Hepatocyte (in vitro differentiated cells): ENCODE measurements at regions not wholly inside any gene's neighbourhood (a gene's known extent, or its start where the extent isn't known, plus 50 kb on each side); places are given as distances from the start of the nearest gene placed in this dataset.

Experiments used
- DNase-seq: peaks from one replicate; pipeline ENCODE4 v3.0.0-alpha.2; 2016; ENCODE audit warnings: low spot score
- H2AFZ ChIP-seq: fragments of 200-600 bp; sonication (generic); 2 replicates; pipeline ENCODE4 v1.6.0; 2016; ENCODE audit warnings: antibody characterized with exemption, mild to moderate bottlenecking
- H3K27ac ChIP-seq: fragments of 200-600 bp; sonication (generic); 2 replicates; pipeline ENCODE4 v1.5.1; 2016; ENCODE audit warnings: mild to moderate bottlenecking
- H3K27me3 ChIP-seq: fragments of 200-600 bp; sonication (generic); 2 replicates; pipeline ENCODE4 v1.6.1; 2016
- H3K36me3 ChIP-seq: fragments of 200-600 bp; sonication (generic); replicated peaks from 2 replicates; pipeline ENCODE4 v1.5.1; 2016; ENCODE audit warnings: low read depth; ENCODE audit not compliant: insufficient read depth
- H3K4me1 ChIP-seq: fragments of 200-600 bp; sonication (generic); 2 replicates; pipeline ENCODE4 v1.5.1; 2016; ENCODE audit warnings: mild to moderate bottlenecking, moderate library complexity; ENCODE audit not compliant: insufficient read depth
- H3K4me2 ChIP-seq: fragments of 200-600 bp; sonication (generic); 2 replicates; pipeline ENCODE4 v1.6.0; 2016
- H3K4me3 ChIP-seq: fragments of 200-600 bp; sonication (generic); 2 replicates; pipeline ENCODE4 v1.5.1; 2016; ENCODE audit warnings: mild to moderate bottlenecking
- H3K79me2 ChIP-seq: fragments of 200-600 bp; sonication (generic); 2 replicates; pipeline ENCODE4 v1.6.0; 2017; ENCODE audit warnings: mild to moderate bottlenecking
- H3K9me2 ChIP-seq: fragments of 200-600 bp; sonication (generic); replicated peaks from 2 replicates; pipeline ENCODE4 v1.6.0; 2017; ENCODE audit warnings: mild to moderate bottlenecking; ENCODE audit not compliant: insufficient read depth
- H3K9me3 ChIP-seq: fragments of 200-600 bp; sonication (generic); 2 replicates; pipeline ENCODE4 v1.5.1; 2016; ENCODE audit warnings: low read depth, mild to moderate bottlenecking
- H4K20me1 ChIP-seq: fragments of 200-600 bp; sonication (generic); 2 replicates; pipeline ENCODE4 v1.6.0; 2016; ENCODE audit warnings: mild to moderate bottlenecking; ENCODE audit not compliant: insufficient read depth, poor library complexity, severe bottlenecking
- CTCF ChIP-seq: fragments of 200-600 bp; sonication (generic); IDR thresholded peaks from 2 replicates; pipeline ENCODE4 v1.5.1; 2016; ENCODE audit warnings: antibody characterized with exemption, mild to moderate bottlenecking; ENCODE audit not compliant: poor library complexity
- EZH2 ChIP-seq: fragments of 200-600 bp; sonication (generic); IDR thresholded peaks from 2 replicates; pipeline ENCODE4 v1.6.1; 2016; ENCODE audit warnings: antibody characterized with exemption, mild to moderate bottlenecking, borderline replicate concordance
- EZH2phosphoT487 ChIP-seq: fragments of 200-600 bp; sonication (generic); IDR thresholded peaks from one replicate; pipeline ENCODE4 v1.6.1; 2018; ENCODE audit warnings: antibody characterized with exemption, mild to moderate bottlenecking, low read depth, moderate library complexity; ENCODE audit not compliant: unreplicated experiment, severe bottlenecking
- WGBS: methylation state at CpG from one replicate; pipeline ENCODE4 v1.1.6; 2016; ENCODE audit warnings: low lambda C conversion rate; ENCODE audit errors: missing lambda C conversion rate; 5-methylcytosine and 5-hydroxymethylcytosine counted together

- H3K36me3 ChIP-seq, result no peaks in the 10 kb centered on the region
- H4K20me1 ChIP-seq, result no peaks in the 10 kb centered on the region
- no peak overlapping the region for H3K27ac ChIP-seq
- no peaks in the 10 kb centered on the region for H3K4me1 ChIP-seq
- H3K9me2 ChIP-seq, result no peaks in the 10 kb centered on the region
- no peak for TF ChIP-seq CTCF
- TF ChIP-seq EZH2phosphoT487, result no peak
- TF ChIP-seq EZH2, result no peak
- no peaks in the 10 kb centered on the region for H3K79me2 ChIP-seq
- no peak for DNase-seq
- no peaks in the 10 kb centered on the region for H3K9me3 ChIP-seq
- no peak overlapping the region for H3K4me3 ChIP-seq
- H3K4me2 ChIP-seq, result no peak overlapping the region
- H2AFZ ChIP-seq, result no peak overlapping the region
- WGBS, result 95% methylated on average over 2 of the region's 2 CpGs
- H3K27me3 ChIP-seq, result no peaks in the 10 kb centered on the region
Observed at GRCh38 chr2:163541943-163542342, 193.9 kb downstream of the FIGN start.

- H3K36me3 ChIP-seq, result no peaks in the 10 kb centered on the region
- H2AFZ ChIP-seq, result no peak overlapping the region
- no peaks in the 10 kb centered on the region for H4K20me1 ChIP-seq
- no peaks in the 10 kb centered on the region for H3K4me1 ChIP-seq
- H3K27ac ChIP-seq, result no peak overlapping the region
- H3K27me3 ChIP-seq, result no peaks in the 10 kb centered on the region
- no peak for DNase-seq
- no peak for TF ChIP-seq EZH2
- TF ChIP-seq EZH2phosphoT487, result no peak
- no peak for TF ChIP-seq CTCF
- H3K4me2 ChIP-seq, result no peak overlapping the region
- H3K79me2 ChIP-seq, result no peaks in the 10 kb centered on the region
- H3K9me3 ChIP-seq, result no peaks in the 10 kb centered on the region
- H3K9me2 ChIP-seq, result no peaks in the 10 kb centered on the region
- WGBS, result 89% methylated on average over 2 of the region's 2 CpGs
- no peak overlapping the region for H3K4me3 ChIP-seq
Observed at GRCh38 chr2:163541495-163541894, 194.3 kb downstream of the FIGN start.

GRCh38 chr2:163528640-163529217 is 207.1 kb downstream of the FIGN start:
- Histone ChIP-seq H3K27ac (peak overlapping the region; percentile 13), H3K27me3 (no peaks in the 10 kb centered on the region), H3K9me3 (no peaks in the 10 kb centered on the region), H3K9me2 (no peaks in the 10 kb centered on the region), H3K4me1 (no peaks in the 10 kb centered on the region), H3K4me3 (no peak overlapping the region), H3K79me2 (no peaks in the 10 kb centered on the region), H3K4me2 (peak overlapping the region; percentile 47), H2AFZ (no peak overlapping the region), H3K36me3 (no peaks in the 10 kb centered on the region), H4K20me1 (no peaks in the 10 kb centered on the region)
- WGBS, result 40% methylated on average over 1 of the region's 1 CpG
- peak; percentile 14 for DNase-seq
- TF ChIP-seq CTCF, result no peak
- no peak for TF ChIP-seq EZH2phosphoT487
- TF ChIP-seq EZH2, result no peak

GRCh38 chr2:163527381-163527780 is 208.4 kb downstream of the FIGN start:
- Histone ChIP-seq H3K79me2 (no peaks in the 10 kb centered on the region), H3K9me3 (peaks cover 4% of the 10 kb centered on the region), H3K36me3 (no peaks in the 10 kb centered on the region), H3K27ac (no peak overlapping the region), H3K9me2 (no peaks in the 10 kb centered on the region), H3K4me2 (no peak overlapping the region), H3K27me3 (no peaks in the 10 kb centered on the region), H3K4me1 (no peaks in the 10 kb centered on the region), H2AFZ (no peak overlapping the region), H3K4me3 (no peak overlapping the region), H4K20me1 (no peaks in the 10 kb centered on the region)
- no peak for TF ChIP-seq CTCF
- no peak for TF ChIP-seq EZH2phosphoT487
- no peak for TF ChIP-seq EZH2
- no peak for DNase-seq
